ENCODE measurements at regions not wholly inside any gene's neighbourhood (a gene's known extent, or its start where the extent isn't known, plus 50 kb on each side); places are given as distances from the start of the nearest gene placed in this dataset.

DNA sequence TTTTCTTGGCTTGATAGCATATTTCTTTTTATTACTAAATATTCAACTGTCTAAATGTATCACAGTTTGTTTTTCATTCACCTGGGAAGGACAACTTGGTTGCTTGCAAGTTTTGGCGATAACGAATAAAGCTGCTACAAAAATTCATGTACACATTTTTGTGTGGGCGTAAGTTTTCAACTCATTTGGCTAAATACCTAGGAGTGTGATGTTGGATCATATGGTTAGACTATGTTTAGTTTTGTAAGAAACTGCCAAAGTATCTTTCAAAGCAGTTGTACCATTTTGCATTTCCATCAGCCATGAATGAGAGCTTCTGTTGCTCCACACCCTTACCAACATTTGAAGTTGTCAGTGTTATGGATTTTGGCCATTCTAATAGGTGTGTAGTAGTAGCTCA is 428.0 kb downstream of the ACTL7B start:
- no peak overlapping the region for H2BK5ac ChIP-seq (ENCODE audit: low read depth, low read length, poor library complexity, severe bottlenecking)
- H3K18ac ChIP-seq (ENCODE audit: low read depth, low read length), result no peak overlapping the region
- no peak overlapping the region for H4K91ac ChIP-seq (ENCODE audit: insufficient read depth, low read depth, low read length)
- no peak overlapping the region for H3K4me2 ChIP-seq (ENCODE audit: low read depth, low read length)
- H3K9me1 ChIP-seq (ENCODE audit: insufficient read depth, low read length), result no peaks in the 10 kb centered on the region
- H3K79me1 ChIP-seq (ENCODE audit: low read depth in 1 of 2, low read length in 2 of 2), result no peaks in the 10 kb centered on the region
- BruUV-seq (replicated peaks), result no TSS peak
- 100% methylated on average over 2 of the region's 3 CpGs; no CpG with 5 or more reads in 1 of the 2 experiments for WGBS, 2 experiments (ENCODE audit: extremely low coverage in 2 of 2, insufficient read length in 1 of 2)
- no peak overlapping the region for H3K27ac ChIP-seq (ENCODE audit: insufficient read depth, low read length)
- no peak overlapping the region for H3K23ac ChIP-seq (ENCODE audit: low read depth, low read length)
- no peaks in the 10 kb centered on the region for H3K27me3 ChIP-seq (ENCODE audit: control insufficient read depth, insufficient read depth, low read length)
- no peak overlapping the region for H2AK9ac ChIP-seq (replicated peaks; ENCODE audit: low read depth, low read length, poor library complexity)
- H2BK15ac ChIP-seq (ENCODE audit: low read depth, low read length), result no peak overlapping the region
- TF ChIP-seq MXI1 (IDR thresholded peaks at IDR 0.05; ENCODE audit: borderline replicate concordance, low read depth, low read length), result no peak
- TF ChIP-seq CEBPB (IDR thresholded peaks at IDR 0.05; ENCODE audit: low read depth, low read length), result no peak
- TF ChIP-seq MAFK (IDR thresholded peaks at IDR 0.05; ENCODE audit: low read depth, low read length), result no peak
- no peak for TF ChIP-seq SMC3 (IDR thresholded peaks at IDR 0.05; ENCODE audit: low read depth, low read length)
- TF ChIP-seq NFE2L2 (IDR thresholded peaks at IDR 0.05; ENCODE audit: low read depth, low read length), result no peak
- no peak for TF ChIP-seq MAZ (IDR thresholded peaks at IDR 0.05; ENCODE audit: borderline replicate concordance, low read depth, low read length)
- TF ChIP-seq CTCF (conservative IDR thresholded peaks at IDR 0.05; ENCODE audit: low read depth, low read length), result no peak
- TF ChIP-seq, protein P1, sequence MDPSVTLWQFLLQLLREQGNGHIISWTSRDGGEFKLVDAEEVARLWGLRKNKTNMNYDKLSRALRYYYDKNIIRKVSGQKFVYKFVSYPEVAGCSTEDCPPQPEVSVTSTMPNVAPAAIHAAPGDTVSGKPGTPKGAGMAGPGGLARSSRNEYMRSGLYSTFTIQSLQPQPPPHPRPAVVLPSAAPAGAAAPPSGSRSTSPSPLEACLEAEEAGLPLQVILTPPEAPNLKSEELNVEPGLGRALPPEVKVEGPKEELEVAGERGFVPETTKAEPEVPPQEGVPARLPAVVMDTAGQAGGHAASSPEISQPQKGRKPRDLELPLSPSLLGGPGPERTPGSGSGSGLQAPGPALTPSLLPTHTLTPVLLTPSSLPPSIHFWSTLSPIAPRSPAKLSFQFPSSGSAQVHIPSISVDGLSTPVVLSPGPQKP (IDR thresholded peaks at IDR 0.05; ENCODE audit: borderline replicate concordance, low read depth, low read length), result no peak
- no peak for TF ChIP-seq USF2 (IDR thresholded peaks at IDR 0.05; ENCODE audit: low read depth, low read length)
- no peak for TF ChIP-seq RCOR1 (IDR thresholded peaks at IDR 0.05; ENCODE audit: insufficient replicate concordance, low read length)
- no peak for TF ChIP-seq POLR2A (IDR thresholded peaks at IDR 0.05; ENCODE audit: low read depth, low read length)
- in situ Hi-C loops (cut with MboI; ENCODE audit: low sequenced_read_pairs) (no loop called here), dilution Hi-C loops (cut with HindIII; ENCODE audit: low sequenced_read_pairs, unreplicated experiment) (no loop called here), intact Hi-C loops (cut with micrococcal nuclease) (no loop called here)
- H4K20me1 ChIP-seq (ENCODE audit: insufficient read depth, low read length), result no peaks in the 10 kb centered on the region
- no peak overlapping the region for H2BK120ac ChIP-seq (ENCODE audit: low read depth, low read length)
- ATAC-seq (ENCODE audit: low read depth), result no peak
- no peak overlapping the region for H3K56ac ChIP-seq (ENCODE audit: extremely low read depth, insufficient read depth, low read length)
- H3K14ac ChIP-seq (replicated peaks; ENCODE audit: low read depth, low read length), result no peak overlapping the region
- H3K4me3 ChIP-seq (ENCODE audit: insufficient read depth, low read depth, low read length), result no peak overlapping the region
- ChIA-PET POLR2A (ENCODE audit: unreplicated experiment) (no interaction called here), CTCF (interaction anchor here (1.6 kb wide), 1 partner anchor 18 kb away, joined by 4 read pairs; no protein-coding TSS in a partner anchor)
- H3K4me1 ChIP-seq (ENCODE audit: control insufficient read depth, insufficient read depth, low read length), result no peaks in the 10 kb centered on the region
- H4K8ac ChIP-seq (ENCODE audit: low read depth in 2 of 2, low read length in 2 of 2), result no peak overlapping the region
- H3K9ac ChIP-seq (ENCODE audit: low read depth, low read length), result no peak overlapping the region
- peaks cover 3% of the 10 kb centered on the region; the same call in 1 of the 2 replicates for H3K9me3 ChIP-seq (ENCODE audit: control insufficient read depth, insufficient read depth, low read length)
- H3K36me3 ChIP-seq (ENCODE audit: control insufficient read depth, insufficient read depth, low read length), result no peaks in the 10 kb centered on the region
- H4K5ac ChIP-seq (ENCODE audit: low read depth, low read length), result no peak overlapping the region
- no peak overlapping the region for H2AFZ ChIP-seq (replicated peaks; ENCODE audit: low read length, poor library complexity)
- H2AK5ac ChIP-seq (ENCODE audit: low read depth, low read length), result no peak overlapping the region
- H2BK20ac ChIP-seq (ENCODE audit: low read depth, low read length), result no peak overlapping the region
- DNase-seq, result no peak
- no peak overlapping the region for H3K4ac ChIP-seq (ENCODE audit: low read depth, low read length)
